ENCODE measurements at regions not wholly inside any gene's neighbourhood (a gene's known extent, or its start where the extent isn't known, plus 50 kb on each side); places are given as distances from the start of the nearest gene placed in this dataset.
"Not testable (repeated sequence)": the region's sequence is repeated elsewhere in the genome, so short reads cannot be mapped to it uniquely, and the experiment has no call there.

GRCh38 chr4:75422998-75423397 lies 91.2 kb downstream of the RCHY1 start:
- DNase-seq = no peak
- no peak for TF ChIP-seq CTCF (IDR thresholded peaks at IDR 0.05; ENCODE audit: low read depth, low read length)
- Histone ChIP-seq H3K27ac (no peak overlapping the region), H3K9me3 (ENCODE audit: severe bottlenecking) (no peaks in the 10 kb centered on the region), H3K36me3 (no peaks in the 10 kb centered on the region), H3K4me3 (ENCODE audit: low read depth, low read length) (no peak overlapping the region), H3K27me3 (ENCODE audit: insufficient read depth, low read depth, severe bottlenecking) (peaks cover 10% of the 10 kb centered on the region)

GRCh38 chr4:75412746-75413145 lies 101.5 kb downstream of the RCHY1 start:
- Histone ChIP-seq H3K9me3 (ENCODE audit: severe bottlenecking) (no peaks in the 10 kb centered on the region), H3K27ac (no peak overlapping the region), H3K4me3 (ENCODE audit: low read depth, low read length) (no peak overlapping the region), H3K36me3 (no peaks in the 10 kb centered on the region), H3K27me3 (ENCODE audit: insufficient read depth, low read depth, severe bottlenecking) (peaks cover 3% of the 10 kb centered on the region)
- TF ChIP-seq CTCF (IDR thresholded peaks at IDR 0.05; ENCODE audit: low read depth, low read length) = no peak
- no peak for DNase-seq

GRCh38 chr4:75398501-75398900 lies 115.7 kb downstream of the RCHY1 start:
- Histone ChIP-seq H3K27ac (no peak overlapping the region), H3K27me3 (ENCODE audit: insufficient read depth, low read depth, severe bottlenecking) (peaks cover 6% of the 10 kb centered on the region), H3K4me3 (ENCODE audit: low read depth, low read length) (no peak overlapping the region), H3K9me3 (ENCODE audit: severe bottlenecking) (no peaks in the 10 kb centered on the region), H3K36me3 (no peaks in the 10 kb centered on the region)
- DNase-seq = no peak
- no peak for TF ChIP-seq CTCF (IDR thresholded peaks at IDR 0.05; ENCODE audit: low read depth, low read length)

GRCh38 chr4:75391489-75392166 lies 122.6 kb downstream of the RCHY1 start:
- no peak for TF ChIP-seq CTCF (IDR thresholded peaks at IDR 0.05; ENCODE audit: low read depth, low read length)
- no peak overlapping the region for H3K4me3 ChIP-seq (ENCODE audit: low read depth, low read length)

GRCh38 chr4:75386426-75386825 lies 127.8 kb downstream of the RCHY1 start:
- H3K27ac ChIP-seq; H3K4me3 ChIP-seq (ENCODE audit: low read depth, low read length); H3K27me3 ChIP-seq (ENCODE audit: insufficient read depth, low read depth, severe bottlenecking); DNase-seq; H3K36me3 ChIP-seq; H3K9me3 ChIP-seq (ENCODE audit: severe bottlenecking): not testable (repeated sequence)

More at GRCh38 chr4:75391489-75392166, 122.6 kb downstream of the RCHY1 start:
- Histone ChIP-seq H3K27me3 (ENCODE audit: insufficient read depth, low read depth, severe bottlenecking) (peaks cover 6% of the 10 kb centered on the region), H3K9me3 (ENCODE audit: severe bottlenecking) (no peaks in the 10 kb centered on the region), H3K36me3 (no peaks in the 10 kb centered on the region), H3K27ac (no peak overlapping the region)
- DNase-seq = no peak

GRCh38 chr4:75385106-75385505 lies 129.1 kb downstream of the RCHY1 start:
- DNase-seq = no peak
- H3K27ac ChIP-seq = no peak overlapping the region
- H3K4me3 ChIP-seq (ENCODE audit: low read depth, low read length) = no peak overlapping the region
- no peaks in the 10 kb centered on the region for H3K9me3 ChIP-seq (ENCODE audit: severe bottlenecking)
- TF ChIP-seq CTCF (IDR thresholded peaks at IDR 0.05; ENCODE audit: low read depth, low read length) = no peak
- H3K36me3 ChIP-seq = no peaks in the 10 kb centered on the region
- no peaks in the 10 kb centered on the region for H3K27me3 ChIP-seq (ENCODE audit: insufficient read depth, low read depth, severe bottlenecking)
